HG03103 (cell line): ENCODE measurements at regions not wholly inside any gene's neighbourhood (a gene's known extent, or its start where the extent isn't known, plus 50 kb on each side); places are given as distances from the start of the nearest gene placed in this dataset.

ENCODE experiments used
- ATAC-seq: cut with Tn5 transposase; IDR thresholded peaks from one replicate; pipeline ENCODE4 v1.9.1; 2021; ENCODE audit warnings: low read depth; ENCODE audit not compliant: unreplicated experiment

DNA sequence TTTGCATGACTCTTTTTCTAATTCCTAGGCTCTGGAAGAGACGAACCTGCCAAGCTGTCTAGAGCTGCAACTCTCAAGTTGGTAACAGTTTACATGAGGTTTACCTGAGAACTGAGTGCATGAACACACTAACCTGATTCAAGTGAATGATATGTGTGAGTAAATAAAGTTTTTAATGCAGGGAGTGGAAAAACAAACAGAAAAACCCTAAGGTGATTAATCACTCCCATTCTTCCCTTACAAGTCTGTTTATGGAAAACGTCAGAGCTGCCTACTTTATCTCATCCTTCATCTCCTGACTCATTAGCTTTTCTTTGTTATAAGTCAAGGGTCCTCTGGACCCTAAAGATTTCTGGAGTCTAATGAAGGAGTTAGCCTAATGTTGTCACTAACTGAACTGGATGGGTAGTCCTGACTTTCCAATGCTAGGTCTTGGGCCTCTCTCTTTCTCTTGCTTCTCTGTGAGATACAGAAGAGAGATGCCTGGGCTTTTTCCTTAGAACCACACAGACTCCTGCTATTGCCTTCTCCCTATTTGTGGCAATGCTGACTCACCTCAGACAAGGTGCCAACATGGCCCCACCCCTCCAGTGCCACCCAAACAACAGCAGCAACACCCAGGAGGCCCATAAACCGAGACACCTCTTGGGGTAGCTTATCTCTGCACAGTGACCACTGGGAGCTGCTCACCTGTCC is 952.4 kb downstream of the EPHA4 start:
- no peak for ATAC-seq

- no peak for ATAC-seq
Measured at GRCh38 chr2:220626603-220627002, 945.5 kb downstream of the EPHA4 start.

DNA sequence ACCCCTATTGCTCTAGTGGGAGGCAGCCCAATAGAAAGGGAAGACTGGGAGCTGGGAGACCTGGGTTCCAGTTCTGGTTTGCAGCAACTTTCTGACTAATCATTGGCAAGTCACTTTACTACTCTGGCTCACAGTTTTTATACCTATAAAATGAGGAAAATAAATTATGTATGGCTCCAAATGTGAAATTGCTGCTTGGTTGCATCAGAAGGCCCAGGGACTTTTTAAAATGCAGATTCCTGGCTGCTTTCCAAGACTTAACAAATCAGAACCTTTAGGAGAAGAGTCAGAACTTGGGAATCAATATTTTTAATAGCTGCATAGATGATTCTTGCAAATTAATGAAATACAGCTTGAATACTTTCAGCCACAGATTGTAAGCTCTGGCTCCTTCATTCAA is 943.9 kb downstream of the EPHA4 start:
- ATAC-seq = no peak

DNA sequence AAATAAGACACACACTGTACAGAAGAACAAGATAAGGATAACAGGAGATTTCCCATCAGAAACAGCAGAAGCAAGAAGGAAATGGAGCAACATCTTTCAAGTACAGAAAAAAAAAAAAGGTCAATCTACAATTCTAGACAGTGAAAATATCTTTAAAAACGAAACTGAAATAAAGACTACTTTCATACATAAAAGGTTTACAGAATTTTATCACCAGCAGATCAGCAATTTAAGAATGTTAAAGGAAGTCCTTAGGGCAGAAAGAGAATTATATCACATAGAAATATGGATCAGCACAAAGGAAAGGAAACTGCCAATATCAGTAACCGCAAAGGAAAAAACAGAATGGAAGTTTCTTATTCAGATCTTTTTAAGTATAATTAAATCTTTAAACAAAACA is 931.0 kb downstream of the EPHA4 start:
- no peak for ATAC-seq

DNA sequence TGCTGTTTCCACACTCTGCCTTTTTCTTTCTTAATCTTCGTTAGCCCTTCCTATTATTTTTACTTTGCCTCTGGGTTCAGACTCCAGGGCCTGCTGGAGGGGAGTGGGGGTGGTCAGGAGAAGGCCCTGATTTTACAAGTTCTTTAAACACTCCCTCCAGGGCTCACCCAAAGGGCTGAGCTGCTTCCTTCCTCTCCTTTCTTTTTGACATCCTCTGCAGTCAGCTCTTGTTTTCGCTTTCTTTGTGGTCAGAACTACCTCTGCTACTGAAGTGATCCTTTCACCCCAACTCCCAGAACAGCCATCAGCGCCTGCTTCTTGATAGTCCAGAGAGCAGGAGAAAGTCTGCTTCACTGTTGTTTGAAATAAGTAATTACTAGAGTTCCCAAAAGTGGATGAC is 925.7 kb downstream of the EPHA4 start:
- no peak for ATAC-seq

- ATAC-seq = no peak
Measured at GRCh38 chr2:220648628-220649027, 923.5 kb downstream of the EPHA4 start.

DNA sequence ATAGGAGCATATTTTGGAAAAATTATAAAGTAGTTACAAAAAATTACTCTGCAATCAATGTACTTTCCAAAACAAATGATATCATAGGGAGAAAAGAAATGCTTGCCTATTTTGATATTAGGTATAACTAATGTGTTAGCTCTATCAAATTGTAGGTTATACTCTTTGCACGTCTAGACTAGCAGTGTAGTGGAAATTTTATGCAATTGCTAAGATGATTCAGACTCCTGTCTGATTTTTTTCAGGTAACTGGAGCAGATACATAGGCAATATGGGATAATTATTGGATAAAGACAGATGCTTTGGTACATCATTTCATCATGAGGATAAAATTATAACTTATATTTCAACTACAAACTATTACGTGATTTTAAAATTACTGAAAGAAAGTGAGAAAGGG is 918.3 kb downstream of the EPHA4 start:
- ATAC-seq = no peak

DNA sequence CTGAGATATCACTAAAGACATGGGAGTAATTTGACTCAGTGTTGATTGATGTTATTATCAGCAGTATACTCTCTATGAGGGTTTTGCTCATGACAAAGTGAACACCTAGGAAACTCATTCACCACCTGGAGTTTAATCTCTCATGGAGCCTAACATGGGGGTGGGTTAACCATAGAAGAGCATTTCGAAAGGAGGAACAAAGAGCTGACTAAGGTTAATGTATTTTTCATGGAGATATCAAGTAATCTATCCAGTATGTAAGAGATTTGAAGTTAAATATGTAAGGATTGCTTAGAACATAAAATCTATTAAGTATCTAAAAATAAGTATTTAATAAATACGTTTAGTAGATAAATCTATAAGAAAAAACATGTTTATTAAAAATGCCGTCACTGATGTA is 917.8 kb downstream of the EPHA4 start:
- no peak for ATAC-seq

GRCh38 chr2:220660277-220661145 is 911.6 kb downstream of the EPHA4 start:
- ATAC-seq = no peak

DNA sequence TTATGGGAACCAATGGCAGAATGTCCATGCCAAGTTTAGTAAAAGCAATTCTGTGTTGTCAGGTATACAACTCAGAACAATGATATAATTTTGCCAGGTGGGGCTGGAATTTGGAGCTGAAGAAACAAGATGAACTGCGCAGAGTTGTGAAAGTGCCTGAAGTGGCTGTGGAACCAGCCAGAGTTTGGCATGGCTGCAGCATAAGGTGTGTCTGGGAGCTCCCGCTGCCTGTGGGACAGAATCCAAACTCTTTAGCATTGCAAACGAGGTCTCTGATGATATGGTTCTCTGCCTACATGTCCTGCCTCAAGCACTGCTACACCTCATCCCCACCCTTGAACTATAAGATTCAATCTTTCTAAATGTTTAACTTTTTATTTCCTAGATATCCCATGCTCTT is 909.7 kb downstream of the EPHA4 start:
- no peak for ATAC-seq

GRCh38 chr2:220663065-220663464 is 909.0 kb downstream of the EPHA4 start:
- ATAC-seq = no peak

GRCh38 chr2:220664272-220665107 is 907.6 kb downstream of the EPHA4 start:
- no peak for ATAC-seq

- no peak for ATAC-seq
Measured at GRCh38 chr2:220665108-220665471, 907.0 kb downstream of the EPHA4 start.

DNA sequence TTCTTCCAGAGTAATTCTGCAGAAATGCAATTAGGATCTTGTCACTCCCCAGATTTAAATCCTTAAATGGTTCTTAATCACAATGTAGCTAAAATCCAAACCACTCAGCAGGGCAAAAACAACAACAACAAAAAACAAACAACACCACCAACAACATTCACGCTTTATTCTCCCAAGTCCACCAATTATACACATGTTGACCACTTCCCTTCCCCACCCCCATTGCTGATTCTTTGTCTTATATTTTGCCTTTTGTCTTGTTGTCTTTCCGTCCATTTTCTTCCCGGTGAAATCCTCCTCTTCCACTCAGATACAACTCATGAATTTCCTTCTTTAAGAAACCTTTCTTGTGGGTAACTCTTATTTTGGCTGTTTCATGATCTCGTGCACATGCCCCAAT is 902.8 kb downstream of the EPHA4 start:
- no peak for ATAC-seq

DNA sequence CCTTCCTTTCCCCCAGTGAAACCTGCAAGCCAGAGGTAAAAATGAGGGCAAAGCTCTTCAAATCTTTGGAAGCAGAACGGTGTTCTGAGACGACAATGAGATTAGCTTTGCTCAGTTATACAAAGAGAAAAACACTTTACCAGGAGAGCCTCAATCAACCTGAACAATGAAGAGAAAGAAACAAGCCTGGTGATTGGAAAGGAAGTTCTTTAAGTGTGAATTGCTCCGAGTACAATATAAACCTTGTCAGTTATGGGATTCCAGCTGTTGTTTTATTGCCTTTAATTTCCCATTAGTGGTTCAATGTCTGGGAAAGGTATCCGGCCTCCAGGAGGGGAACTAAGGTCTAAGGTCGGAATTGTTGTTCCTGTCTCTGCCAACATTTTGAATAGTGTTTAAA is 901.6 kb downstream of the EPHA4 start:
- ATAC-seq = no peak

- ATAC-seq = no peak
Measured at GRCh38 chr2:220673151-220673874, 898.8 kb downstream of the EPHA4 start.

DNA sequence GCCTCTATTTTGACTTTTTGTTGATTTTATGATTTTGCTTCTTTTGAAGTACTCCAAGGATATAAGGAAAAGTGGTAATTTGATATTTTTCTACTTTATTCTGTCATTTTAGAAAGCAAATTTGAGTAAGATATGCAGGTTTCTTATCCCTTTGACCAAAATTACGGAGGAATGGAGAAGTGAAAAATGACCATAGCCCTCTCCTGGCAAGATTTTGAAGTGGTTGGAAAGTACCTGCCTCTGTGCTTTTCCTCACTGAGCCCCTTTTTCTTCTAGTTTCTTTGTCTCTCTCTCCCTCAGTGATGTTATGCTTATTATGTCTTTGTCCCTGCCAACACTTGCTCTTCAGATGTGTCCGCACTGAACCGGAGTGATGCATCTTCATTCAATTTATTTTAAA is 898.1 kb downstream of the EPHA4 start:
- peak; percentile 69 for ATAC-seq

GRCh38 chr2:220676695-220677094 is 895.4 kb downstream of the EPHA4 start:
- ATAC-seq = no peak

- ATAC-seq = no peak
Measured at GRCh38 chr2:220678943-220679342, 893.2 kb downstream of the EPHA4 start.

- no peak for ATAC-seq
Measured at GRCh38 chr2:220682616-220683015, 889.5 kb downstream of the EPHA4 start.

GRCh38 chr2:220684099-220684498 is 888.0 kb downstream of the EPHA4 start:
- ATAC-seq = no peak
